ENCODE measurements at regions not wholly inside any gene's neighbourhood (a gene's known extent, or its start where the extent isn't known, plus 50 kb on each side); places are given as distances from the start of the nearest gene placed in this dataset.

DNA sequence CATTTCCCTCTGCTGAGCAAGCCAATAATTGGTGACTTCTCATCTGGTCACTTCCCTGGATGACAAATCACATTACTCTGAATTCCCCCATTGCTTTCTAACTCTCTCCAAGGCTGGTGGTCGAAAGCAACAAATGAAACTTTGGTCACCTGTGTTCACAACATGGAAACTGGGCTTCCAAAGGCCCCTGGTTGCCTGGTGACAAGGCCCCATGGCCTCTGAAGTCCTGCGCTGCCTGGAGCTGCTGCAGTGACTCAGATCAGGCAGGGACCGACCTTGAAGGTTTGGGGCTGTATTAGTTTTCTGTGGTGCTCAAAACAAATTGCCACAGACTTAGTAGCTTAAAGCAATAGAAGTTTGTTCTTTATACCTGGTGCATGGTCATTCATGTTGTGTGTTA lies 345.3 kb downstream of the WDR72 start (continued):
- TF ChIP-seq EZH2phosphoT487 (IDR thresholded peaks at IDR 0.05; ENCODE audit: borderline replicate concordance), result no peak
- TF ChIP-seq YY1 (IDR thresholded peaks at IDR 0.05; ENCODE audit: extremely low read depth, insufficient replicate concordance, low read depth, low read length), result no peak
- no peak for TF ChIP-seq EZH2 (IDR thresholded peaks at IDR 0.05)
- no peak for TF ChIP-seq ZNF274 (IDR thresholded peaks at IDR 0.05; ENCODE audit: low read depth, low read length)
- no peak for TF ChIP-seq POLR2A (IDR thresholded peaks at IDR 0.05; ENCODE audit: borderline replicate concordance, extremely low read depth, insufficient read depth, insufficient read length)
- no peak for TF ChIP-seq POLR2AphosphoS5 (IDR thresholded peaks at IDR 0.05; ENCODE audit: low read depth, low read length)

DNA sequence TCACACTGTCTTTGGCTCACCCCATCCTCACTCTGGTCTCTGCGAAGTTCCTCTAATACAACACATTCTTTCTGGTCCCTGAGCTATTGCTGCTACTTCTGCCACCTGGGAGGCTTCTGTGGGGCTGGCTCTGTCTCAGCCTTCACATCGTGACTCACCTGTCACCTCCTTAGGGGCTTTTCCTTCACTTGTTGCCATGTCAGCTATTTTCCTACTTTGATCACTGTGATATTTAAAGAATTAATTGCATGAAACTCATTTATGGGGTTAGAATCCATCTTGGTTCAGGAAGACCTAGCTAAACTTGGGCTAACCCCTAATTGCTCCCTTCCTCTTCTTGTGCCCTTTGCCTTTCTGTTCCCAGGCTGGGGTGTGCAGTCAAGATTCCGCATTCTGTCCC lies 346.9 kb downstream of the WDR72 start:
- no peak for DNase-seq (ENCODE audit: low read depth, low spot score)
- no peak overlapping the region for H3K4me3 ChIP-seq (replicated peaks in 1 of 2; ENCODE audit: low read depth in 1 of 2, low read length in 2 of 2)
- POLR2A ChIA-PET, result no interaction called here
- no peaks in the 10 kb centered on the region for H3K4me1 ChIP-seq (ENCODE audit: control insufficient read depth in 1 of 2, insufficient read depth in 2 of 2, low read length in 2 of 2)
- no peak overlapping the region for H3K9ac ChIP-seq (ENCODE audit: low read length)
- no peak overlapping the region for H3K27ac ChIP-seq (ENCODE audit: low read depth, low read length)
- no peak overlapping the region for H3K4me2 ChIP-seq (ENCODE audit: low read length)
- no peaks in the 10 kb centered on the region for H3K79me2 ChIP-seq (ENCODE audit: insufficient read depth, low read length)
- no peaks in the 10 kb centered on the region for H4K20me1 ChIP-seq (ENCODE audit: insufficient read depth)
- TF ChIP-seq POLR2A (IDR thresholded peaks at IDR 0.05; ENCODE audit: borderline replicate concordance, extremely low read depth, insufficient read depth, insufficient read length) (no peak), EZH2 (IDR thresholded peaks at IDR 0.05) (no peak), SP1 (IDR thresholded peaks at IDR 0.05; ENCODE audit: low read depth) (no peak), EGR1 (IDR thresholded peaks at IDR 0.05; ENCODE audit: low read depth) (no peak), JUND (IDR thresholded peaks at IDR 0.05) (no peak), YY1 (IDR thresholded peaks at IDR 0.05; ENCODE audit: extremely low read depth, insufficient replicate concordance, low read depth, low read length) (no peak), ELF1 (IDR thresholded peaks at IDR 0.05; ENCODE audit: borderline replicate concordance, low read depth) (no peak)
- TF ChIP-seq, protein P1, sequence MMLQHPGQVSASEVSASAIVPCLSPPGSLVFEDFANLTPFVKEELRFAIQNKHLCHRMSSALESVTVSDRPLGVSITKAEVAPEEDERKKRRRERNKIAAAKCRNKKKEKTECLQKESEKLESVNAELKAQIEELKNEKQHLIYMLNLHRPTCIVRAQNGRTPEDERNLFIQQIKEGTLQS (IDR thresholded peaks at IDR 0.05), result no peak
- TF ChIP-seq, protein P2, sequence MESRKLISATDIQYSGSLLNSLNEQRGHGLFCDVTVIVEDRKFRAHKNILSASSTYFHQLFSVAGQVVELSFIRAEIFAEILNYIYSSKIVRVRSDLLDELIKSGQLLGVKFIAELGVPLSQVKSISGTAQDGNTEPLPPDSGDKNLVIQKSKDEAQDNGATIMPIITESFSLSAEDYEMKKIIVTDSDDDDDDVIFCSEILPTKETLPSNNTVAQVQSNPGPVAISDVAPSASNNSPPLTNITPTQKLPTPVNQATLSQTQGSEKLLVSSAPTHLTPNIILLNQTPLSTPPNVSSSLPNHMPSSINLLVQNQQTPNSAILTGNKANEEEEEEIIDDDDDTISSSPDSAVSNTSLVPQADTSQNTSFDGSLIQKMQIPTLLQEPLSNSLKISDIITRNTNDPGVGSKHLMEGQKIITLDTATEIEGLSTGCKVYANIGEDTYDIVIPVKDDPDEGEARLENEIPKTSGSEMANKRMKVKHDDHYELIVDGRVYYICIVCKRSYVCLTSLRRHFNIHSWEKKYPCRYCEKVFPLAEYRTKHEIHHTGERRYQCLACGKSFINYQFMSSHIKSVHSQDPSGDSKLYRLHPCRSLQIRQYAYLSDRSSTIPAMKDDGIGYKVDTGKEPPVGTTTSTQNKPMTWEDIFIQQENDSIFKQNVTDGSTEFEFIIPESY (IDR thresholded peaks at IDR 0.05; ENCODE audit: extremely low read depth, insufficient replicate concordance, low read length), result no peak
- BruUV-seq (replicated peaks), result no TSS peak
- no peaks in the 10 kb centered on the region for H3K9me2 ChIP-seq (ENCODE audit: insufficient read depth)
- no peaks in the 10 kb centered on the region; a peak in 1 of 4 replicates for H3K9me3 ChIP-seq (ENCODE audit: control insufficient read depth in 1 of 2, insufficient read depth in 1 of 2, low read depth in 1 of 2, low read length in 2 of 2)
- no peaks in the 10 kb centered on the region for H3K36me3 ChIP-seq (ENCODE audit: control insufficient read depth in 1 of 2, insufficient read depth in 2 of 2, low read length in 2 of 2)
- CTCF ChIA-PET, result no interaction called here
- no peak overlapping the region for H2AFZ ChIP-seq (ENCODE audit: low read depth, low read length, poor library complexity, severe bottlenecking)
- ATAC-seq, result no peak
- peaks cover 11% of the 10 kb centered on the region for H3K27me3 ChIP-seq (ENCODE audit: insufficient read depth, low read length)
- RAD21 ChIA-PET (ENCODE audit: low non-redundant PET in 1 of 2, low total read pairs in 2 of 2, uncharacterized antibody in 2 of 2, unreplicated experiment in 2 of 2), result no interaction called here
- intact Hi-C loops (cut with micrococcal nuclease), result no loop called here
